ENCODE measurements at regions not wholly inside any gene's neighbourhood (a gene's known extent, or its start where the extent isn't known, plus 50 kb on each side); places are given as distances from the start of the nearest gene placed in this dataset.

DNA sequence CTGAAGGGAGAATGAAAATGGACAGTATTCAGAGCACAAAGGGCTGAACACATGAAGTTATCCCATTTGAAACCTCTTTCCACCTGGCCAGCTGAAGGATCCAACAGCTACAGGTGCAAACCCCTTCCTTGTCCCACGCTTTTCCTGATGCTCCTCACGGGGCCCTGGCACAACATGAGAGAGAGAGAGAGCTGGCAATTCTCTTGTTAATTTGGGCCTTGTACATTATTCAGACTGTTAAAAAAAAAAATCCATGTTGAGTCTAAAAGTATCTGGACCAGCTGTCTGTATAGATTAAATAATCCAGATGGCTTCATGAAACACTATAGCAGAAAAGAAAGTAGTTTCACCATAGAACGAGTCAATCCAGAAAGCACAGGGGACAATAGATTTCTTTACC, 74.1 kb downstream of the HMHB1 start:
- Histone ChIP-seq H3K4me3 (ENCODE audit: low read depth, low read length, poor library complexity, severe bottlenecking) (no peak overlapping the region), H3K9me3 (ENCODE audit: low read depth, low read length, poor library complexity, severe bottlenecking) (no peaks in the 10 kb centered on the region), H3K36me3 (ENCODE audit: insufficient read depth, low read length, poor library complexity, severe bottlenecking) (no peaks in the 10 kb centered on the region), H3K4me1 (ENCODE audit: insufficient read depth, low read length, poor library complexity, severe bottlenecking) (peaks cover 15% of the 10 kb centered on the region), H3K27me3 (replicated peaks; ENCODE audit: insufficient read depth, low read depth, low read length, poor library complexity) (no peaks in the 10 kb centered on the region), H3K27ac (ENCODE audit: low read depth, low read length, poor library complexity, severe bottlenecking) (no peak overlapping the region)
- DNase-seq (ENCODE audit: low spot score): no peak
- no TSS peak for BruUV-seq (replicated peaks)
- TF ChIP-seq, protein P1, sequence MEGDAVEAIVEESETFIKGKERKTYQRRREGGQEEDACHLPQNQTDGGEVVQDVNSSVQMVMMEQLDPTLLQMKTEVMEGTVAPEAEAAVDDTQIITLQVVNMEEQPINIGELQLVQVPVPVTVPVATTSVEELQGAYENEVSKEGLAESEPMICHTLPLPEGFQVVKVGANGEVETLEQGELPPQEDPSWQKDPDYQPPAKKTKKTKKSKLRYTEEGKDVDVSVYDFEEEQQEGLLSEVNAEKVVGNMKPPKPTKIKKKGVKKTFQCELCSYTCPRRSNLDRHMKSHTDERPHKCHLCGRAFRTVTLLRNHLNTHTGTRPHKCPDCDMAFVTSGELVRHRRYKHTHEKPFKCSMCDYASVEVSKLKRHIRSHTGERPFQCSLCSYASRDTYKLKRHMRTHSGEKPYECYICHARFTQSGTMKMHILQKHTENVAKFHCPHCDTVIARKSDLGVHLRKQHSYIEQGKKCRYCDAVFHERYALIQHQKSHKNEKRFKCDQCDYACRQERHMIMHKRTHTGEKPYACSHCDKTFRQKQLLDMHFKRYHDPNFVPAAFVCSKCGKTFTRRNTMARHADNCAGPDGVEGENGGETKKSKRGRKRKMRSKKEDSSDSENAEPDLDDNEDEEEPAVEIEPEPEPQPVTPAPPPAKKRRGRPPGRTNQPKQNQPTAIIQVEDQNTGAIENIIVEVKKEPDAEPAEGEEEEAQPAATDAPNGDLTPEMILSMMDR (conservative IDR thresholded peaks at IDR 0.05; ENCODE audit: low read depth, low read length): no peak
- TF ChIP-seq EZH2 (IDR thresholded peaks at IDR 0.05; ENCODE audit: borderline replicate concordance, low read depth, low read length, poor library complexity, severe bottlenecking): no peak
- POLR2A ChIA-PET (ENCODE audit: low non-redundant PET): no interaction called here
- intact Hi-C loops (cut with micrococcal nuclease; ENCODE audit: unreplicated experiment): no loop called here
- CTCF ChIA-PET: no interaction called here

DNA sequence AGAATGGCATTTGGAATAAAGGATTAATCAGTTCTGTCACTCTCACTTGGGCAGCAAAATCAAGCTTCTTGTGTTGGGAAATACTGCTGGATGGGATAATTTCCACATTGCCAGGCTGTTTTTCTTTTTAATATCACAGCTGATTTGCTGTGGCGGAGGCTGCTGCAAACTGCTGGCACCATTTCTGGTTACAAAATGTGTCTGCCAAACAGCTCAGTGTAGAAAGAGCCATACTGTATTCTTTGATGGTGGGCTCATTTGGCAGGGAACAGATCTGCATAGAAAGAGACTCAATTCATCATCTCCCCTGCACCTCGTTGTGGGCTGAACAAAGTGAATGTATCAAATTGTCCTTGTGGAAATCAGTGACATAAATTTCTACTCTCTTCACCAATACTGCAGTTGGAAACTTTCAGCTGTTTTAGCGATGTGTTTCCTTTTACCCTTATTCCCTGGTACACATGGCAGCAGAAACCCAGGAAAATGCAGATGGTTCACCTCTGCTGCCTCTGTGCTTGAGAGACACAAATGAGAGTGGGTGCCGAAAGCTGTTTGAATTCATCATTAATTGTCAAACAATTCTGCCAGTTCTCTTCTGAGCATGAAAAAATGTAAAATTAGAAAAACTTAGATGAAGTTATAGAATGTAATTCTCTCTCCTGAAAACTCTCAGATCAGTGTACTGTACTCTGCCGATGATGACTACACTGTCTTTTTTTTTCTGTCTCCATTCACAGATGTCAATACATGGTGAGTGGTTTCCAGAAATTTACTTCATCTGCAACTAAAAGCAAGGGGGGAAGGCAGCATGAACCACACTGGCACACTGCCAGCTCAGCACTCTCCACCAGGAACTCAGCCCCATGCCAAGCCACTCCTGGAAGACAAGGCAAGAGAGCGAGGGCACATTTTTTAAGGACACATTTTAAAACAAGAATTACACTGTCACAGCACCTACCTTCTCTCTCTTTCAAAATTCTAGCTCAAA, 75.0 kb downstream of the HMHB1 start:
- Histone ChIP-seq H3K9me3 (ENCODE audit: low read depth, low read length, poor library complexity, severe bottlenecking) (no peaks in the 10 kb centered on the region), H3K27me3 (replicated peaks; ENCODE audit: insufficient read depth, low read depth, low read length, poor library complexity) (no peaks in the 10 kb centered on the region), H3K4me1 (ENCODE audit: insufficient read depth, low read length, poor library complexity, severe bottlenecking) (peaks cover 15% of the 10 kb centered on the region), H3K36me3 (ENCODE audit: insufficient read depth, low read length, poor library complexity, severe bottlenecking) (no peaks in the 10 kb centered on the region), H3K27ac (ENCODE audit: low read depth, low read length, poor library complexity, severe bottlenecking) (no peak overlapping the region), H3K4me3 (ENCODE audit: low read depth, low read length, poor library complexity, severe bottlenecking) (no peak overlapping the region)
- DNase-seq (ENCODE audit: low spot score): peak; percentile 64
- no TSS peak for BruUV-seq (replicated peaks)
- intact Hi-C loops (cut with micrococcal nuclease; ENCODE audit: unreplicated experiment): no loop called here
- no peak for TF ChIP-seq EZH2 (IDR thresholded peaks at IDR 0.05; ENCODE audit: borderline replicate concordance, low read depth, low read length, poor library complexity, severe bottlenecking)
- TF ChIP-seq, protein P1 (conservative IDR thresholded peaks at IDR 0.05; ENCODE audit: low read depth, low read length): no peak
- CTCF ChIA-PET: no interaction called here
- POLR2A ChIA-PET (ENCODE audit: low non-redundant PET): no interaction called here

DNA sequence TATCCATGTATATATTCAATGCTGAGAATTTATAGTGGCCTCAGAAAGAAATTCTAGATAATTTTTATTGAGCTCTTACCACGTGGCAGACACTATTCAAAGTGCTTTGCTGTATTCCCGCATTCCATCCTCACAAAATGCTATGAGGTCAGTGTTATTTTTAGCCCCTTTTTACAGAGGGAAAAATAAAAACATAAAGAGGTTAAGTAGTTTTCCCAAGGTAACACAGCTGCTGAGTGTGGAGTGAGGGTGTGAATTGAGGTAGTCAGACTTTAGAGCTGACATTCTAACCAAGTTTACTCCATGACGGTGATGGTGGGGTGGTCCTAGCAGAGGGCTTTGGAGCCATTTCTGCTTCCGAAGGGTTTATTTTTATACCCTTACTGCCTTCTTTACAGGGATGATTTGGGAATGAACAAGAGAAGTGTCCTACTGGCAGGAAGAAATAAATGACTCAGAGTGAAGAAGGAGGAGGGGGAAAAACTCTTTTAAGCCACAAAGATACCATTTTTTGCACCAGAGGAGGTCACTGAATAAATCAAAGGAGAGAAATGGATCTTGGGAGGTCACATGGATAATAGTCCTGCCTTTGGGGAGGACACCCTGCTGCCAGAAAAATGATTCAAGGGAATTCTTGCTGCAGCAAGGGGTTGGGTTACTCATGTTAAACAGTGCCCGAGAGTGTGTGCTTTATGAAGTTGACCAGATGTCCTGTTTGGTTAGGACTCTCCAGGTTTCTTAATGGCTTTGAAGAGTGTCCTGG, 76.1 kb downstream of the HMHB1 start:
- intact Hi-C loops (cut with micrococcal nuclease; ENCODE audit: unreplicated experiment): no loop called here
- CTCF ChIA-PET: no interaction called here
- peak; percentile 52 for DNase-seq (ENCODE audit: low spot score)
- Histone ChIP-seq H3K36me3 (ENCODE audit: insufficient read depth, low read length, poor library complexity, severe bottlenecking) (no peaks in the 10 kb centered on the region), H3K4me3 (ENCODE audit: low read depth, low read length, poor library complexity, severe bottlenecking) (no peak overlapping the region), H3K4me1 (ENCODE audit: insufficient read depth, low read length, poor library complexity, severe bottlenecking) (peaks cover 15% of the 10 kb centered on the region), H3K9me3 (ENCODE audit: low read depth, low read length, poor library complexity, severe bottlenecking) (no peaks in the 10 kb centered on the region), H3K27me3 (replicated peaks; ENCODE audit: insufficient read depth, low read depth, low read length, poor library complexity) (no peaks in the 10 kb centered on the region), H3K27ac (ENCODE audit: low read depth, low read length, poor library complexity, severe bottlenecking) (no peak overlapping the region)
- POLR2A ChIA-PET (ENCODE audit: low non-redundant PET): interaction anchor here (0.8 kb wide), 1 partner anchor 49 kb away, joined by 7 read pairs; no protein-coding TSS in a partner anchor
- TF ChIP-seq, protein P1 (conservative IDR thresholded peaks at IDR 0.05; ENCODE audit: low read depth, low read length): no peak
- TF ChIP-seq EZH2 (IDR thresholded peaks at IDR 0.05; ENCODE audit: borderline replicate concordance, low read depth, low read length, poor library complexity, severe bottlenecking): no peak
- BruUV-seq (replicated peaks): no TSS peak
